ENCODE measurements at regions not wholly inside any gene's neighbourhood (a gene's known extent, or its start where the extent isn't known, plus 50 kb on each side); places are given as distances from the start of the nearest gene placed in this dataset.

- TF ChIP-seq POLR2A (IDR thresholded peaks at IDR 0.05) (no peak), POLR2AphosphoS5 (IDR thresholded peaks at IDR 0.05) (no peak)
- TF ChIP-seq, protein P1, sequence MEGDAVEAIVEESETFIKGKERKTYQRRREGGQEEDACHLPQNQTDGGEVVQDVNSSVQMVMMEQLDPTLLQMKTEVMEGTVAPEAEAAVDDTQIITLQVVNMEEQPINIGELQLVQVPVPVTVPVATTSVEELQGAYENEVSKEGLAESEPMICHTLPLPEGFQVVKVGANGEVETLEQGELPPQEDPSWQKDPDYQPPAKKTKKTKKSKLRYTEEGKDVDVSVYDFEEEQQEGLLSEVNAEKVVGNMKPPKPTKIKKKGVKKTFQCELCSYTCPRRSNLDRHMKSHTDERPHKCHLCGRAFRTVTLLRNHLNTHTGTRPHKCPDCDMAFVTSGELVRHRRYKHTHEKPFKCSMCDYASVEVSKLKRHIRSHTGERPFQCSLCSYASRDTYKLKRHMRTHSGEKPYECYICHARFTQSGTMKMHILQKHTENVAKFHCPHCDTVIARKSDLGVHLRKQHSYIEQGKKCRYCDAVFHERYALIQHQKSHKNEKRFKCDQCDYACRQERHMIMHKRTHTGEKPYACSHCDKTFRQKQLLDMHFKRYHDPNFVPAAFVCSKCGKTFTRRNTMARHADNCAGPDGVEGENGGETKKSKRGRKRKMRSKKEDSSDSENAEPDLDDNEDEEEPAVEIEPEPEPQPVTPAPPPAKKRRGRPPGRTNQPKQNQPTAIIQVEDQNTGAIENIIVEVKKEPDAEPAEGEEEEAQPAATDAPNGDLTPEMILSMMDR (IDR thresholded peaks at IDR 0.05): no peak
These were observed 290.0 kb upstream of the CFAP20DC start for GRCh38 chr3:59339818-59340217.
